HFF-Myc (cell line): ENCODE measurements at regions not wholly inside any gene's neighbourhood (a gene's known extent, or its start where the extent isn't known, plus 50 kb on each side); places are given as distances from the start of the nearest gene placed in this dataset.
"Not testable (repeated sequence)": the region's sequence is repeated elsewhere in the genome, so short reads cannot be mapped to it uniquely, and the experiment has no call there.

Experiments used
- DNase-seq: peaks from one replicate; pipeline ENCODE4 v3.0.0-alpha.2; 2011; ENCODE audit warnings: low read depth; ENCODE audit errors: extremely low read depth
- H3K4me3 ChIP-seq: replicated peaks from 2 replicates; pipeline ENCODE4 v1.5.1; 2011; ENCODE audit warnings: low read depth, mild to moderate bottlenecking, control low read depth, low read length
- CTCF ChIP-seq: IDR thresholded peaks from 2 replicates; pipeline ENCODE4 v1.5.1; 2012; ENCODE audit warnings: mild to moderate bottlenecking, low read depth, low read length, control low read depth; ENCODE audit errors: missing control alignments

- H3K4me3 ChIP-seq, result no peak overlapping the region
- no peak for DNase-seq
- TF ChIP-seq CTCF, result no peak
These were observed 189.1 kb downstream of the SHOX start for GRCh38 chrX:819684-820083.

- DNase-seq, result no peak
- no peak overlapping the region for H3K4me3 ChIP-seq
- no peak for TF ChIP-seq CTCF
These were observed 187.2 kb downstream of the SHOX start for GRCh38 chrX:817759-818300.

- H3K4me3 ChIP-seq, DNase-seq: not testable (repeated sequence)
These were observed 186.6 kb downstream of the SHOX start for GRCh38 chrX:817147-817546.

GRCh38 chrX:816411-816810, 185.8 kb downstream of the SHOX start:
- DNase-seq, result no peak
- no peak overlapping the region for H3K4me3 ChIP-seq

GRCh38 chrX:810186-810585, 179.6 kb downstream of the SHOX start:
- H3K4me3 ChIP-seq, result no peak overlapping the region
- no peak for DNase-seq
- no peak for TF ChIP-seq CTCF

More at GRCh38 chrX:816411-816810, 185.8 kb downstream of the SHOX start:
- TF ChIP-seq CTCF, result no peak

- no peak overlapping the region for H3K4me3 ChIP-seq
- DNase-seq, result no peak
- no peak for TF ChIP-seq CTCF
These were observed 178.5 kb downstream of the SHOX start for GRCh38 chrX:809081-809480.

- no peak for TF ChIP-seq CTCF
- DNase-seq, result no peak
- H3K4me3 ChIP-seq, result no peak overlapping the region
These were observed 176.0 kb downstream of the SHOX start for GRCh38 chrX:806586-806985.
